ENCODE measurements at regions not wholly inside any gene's neighbourhood (a gene's known extent, or its start where the extent isn't known, plus 50 kb on each side); places are given as distances from the start of the nearest gene placed in this dataset.
"Not testable (repeated sequence)": the region's sequence is repeated elsewhere in the genome, so short reads cannot be mapped to it uniquely, and the experiment has no call there.

DNA sequence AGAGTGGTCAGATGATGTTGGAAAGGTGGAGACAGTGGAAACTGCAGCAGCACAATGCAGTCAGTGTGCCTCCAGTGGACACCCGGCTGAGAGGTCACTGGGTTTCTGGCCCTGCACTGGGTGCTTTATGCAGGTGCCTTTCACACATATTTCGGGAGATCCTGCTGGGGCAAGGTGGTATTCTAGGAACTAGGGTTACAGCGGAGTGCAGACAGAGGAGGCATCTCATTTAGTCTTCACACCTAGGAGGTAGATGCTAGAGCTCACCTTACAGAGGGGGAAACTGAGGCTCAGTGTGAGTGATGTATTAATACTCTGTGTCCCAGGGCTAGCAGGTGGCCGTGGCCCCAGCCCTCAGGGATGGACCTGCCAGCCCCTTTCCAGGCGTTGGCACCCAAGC lies 103.9 kb upstream of the KCTD7 start:
- ChIA-PET POLR2A (no interaction called here), CTCF (no interaction called here)
- no peak for DNase-seq (ENCODE audit: extremely low spot score)
- TF ChIP-seq, protein P1, sequence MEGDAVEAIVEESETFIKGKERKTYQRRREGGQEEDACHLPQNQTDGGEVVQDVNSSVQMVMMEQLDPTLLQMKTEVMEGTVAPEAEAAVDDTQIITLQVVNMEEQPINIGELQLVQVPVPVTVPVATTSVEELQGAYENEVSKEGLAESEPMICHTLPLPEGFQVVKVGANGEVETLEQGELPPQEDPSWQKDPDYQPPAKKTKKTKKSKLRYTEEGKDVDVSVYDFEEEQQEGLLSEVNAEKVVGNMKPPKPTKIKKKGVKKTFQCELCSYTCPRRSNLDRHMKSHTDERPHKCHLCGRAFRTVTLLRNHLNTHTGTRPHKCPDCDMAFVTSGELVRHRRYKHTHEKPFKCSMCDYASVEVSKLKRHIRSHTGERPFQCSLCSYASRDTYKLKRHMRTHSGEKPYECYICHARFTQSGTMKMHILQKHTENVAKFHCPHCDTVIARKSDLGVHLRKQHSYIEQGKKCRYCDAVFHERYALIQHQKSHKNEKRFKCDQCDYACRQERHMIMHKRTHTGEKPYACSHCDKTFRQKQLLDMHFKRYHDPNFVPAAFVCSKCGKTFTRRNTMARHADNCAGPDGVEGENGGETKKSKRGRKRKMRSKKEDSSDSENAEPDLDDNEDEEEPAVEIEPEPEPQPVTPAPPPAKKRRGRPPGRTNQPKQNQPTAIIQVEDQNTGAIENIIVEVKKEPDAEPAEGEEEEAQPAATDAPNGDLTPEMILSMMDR (IDR thresholded peaks at IDR 0.05; ENCODE audit: control extremely low read depth, extremely low read depth, low read depth, missing control alignments): no peak

DNA sequence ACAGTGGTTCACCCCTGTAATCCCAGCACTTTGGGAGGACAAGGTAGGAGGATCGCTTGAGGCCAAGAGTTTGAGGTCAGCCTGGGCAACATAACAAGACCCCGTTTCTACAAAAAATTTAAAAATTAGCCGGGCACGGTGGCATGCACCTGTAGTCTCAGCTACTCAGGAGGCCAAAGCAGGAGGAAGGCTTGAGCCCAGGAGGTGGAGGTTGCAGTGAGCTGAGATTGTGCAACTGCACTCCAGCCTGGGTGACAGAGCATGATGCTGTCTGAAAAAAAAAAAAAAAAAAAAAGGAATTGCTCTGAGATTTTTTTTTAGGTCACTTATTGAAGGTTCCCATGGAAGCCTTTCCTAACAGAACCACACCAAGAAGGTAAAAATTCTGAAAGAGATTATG lies 101.9 kb upstream of the KCTD7 start:
- POLR2A ChIA-PET, CTCF ChIA-PET: not testable (repeated sequence)

DNA sequence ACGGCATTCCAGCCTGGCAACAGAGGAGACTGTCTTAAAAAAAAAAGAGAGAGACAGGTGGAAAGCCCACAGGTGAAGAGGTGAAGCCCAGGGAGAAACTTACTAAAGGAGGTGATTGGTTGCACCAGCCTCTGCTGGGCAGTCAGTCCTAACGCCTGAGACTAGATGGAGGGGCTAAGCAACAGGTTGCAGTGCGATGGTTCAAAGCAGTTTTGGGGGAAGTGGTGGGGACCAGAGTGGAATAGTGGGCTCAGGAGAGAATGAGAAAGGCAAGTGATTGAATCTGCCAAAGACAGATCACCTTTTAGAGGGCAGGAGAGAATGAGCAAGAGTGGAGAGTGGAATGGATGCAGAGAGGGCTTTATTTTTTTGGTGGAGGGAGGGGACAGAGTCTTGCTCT lies 100.0 kb upstream of the KCTD7 start:
- POLR2A ChIA-PET: no interaction called here
- TF ChIP-seq, protein P1 (IDR thresholded peaks at IDR 0.05; ENCODE audit: control extremely low read depth, extremely low read depth, low read depth, missing control alignments): no peak
- CTCF ChIA-PET: no interaction called here
- DNase-seq (ENCODE audit: extremely low spot score): no peak

More for the DNA sequence above, 101.9 kb upstream of the KCTD7 start:
- not testable (repeated sequence) for DNase-seq (ENCODE audit: extremely low spot score)

DNA sequence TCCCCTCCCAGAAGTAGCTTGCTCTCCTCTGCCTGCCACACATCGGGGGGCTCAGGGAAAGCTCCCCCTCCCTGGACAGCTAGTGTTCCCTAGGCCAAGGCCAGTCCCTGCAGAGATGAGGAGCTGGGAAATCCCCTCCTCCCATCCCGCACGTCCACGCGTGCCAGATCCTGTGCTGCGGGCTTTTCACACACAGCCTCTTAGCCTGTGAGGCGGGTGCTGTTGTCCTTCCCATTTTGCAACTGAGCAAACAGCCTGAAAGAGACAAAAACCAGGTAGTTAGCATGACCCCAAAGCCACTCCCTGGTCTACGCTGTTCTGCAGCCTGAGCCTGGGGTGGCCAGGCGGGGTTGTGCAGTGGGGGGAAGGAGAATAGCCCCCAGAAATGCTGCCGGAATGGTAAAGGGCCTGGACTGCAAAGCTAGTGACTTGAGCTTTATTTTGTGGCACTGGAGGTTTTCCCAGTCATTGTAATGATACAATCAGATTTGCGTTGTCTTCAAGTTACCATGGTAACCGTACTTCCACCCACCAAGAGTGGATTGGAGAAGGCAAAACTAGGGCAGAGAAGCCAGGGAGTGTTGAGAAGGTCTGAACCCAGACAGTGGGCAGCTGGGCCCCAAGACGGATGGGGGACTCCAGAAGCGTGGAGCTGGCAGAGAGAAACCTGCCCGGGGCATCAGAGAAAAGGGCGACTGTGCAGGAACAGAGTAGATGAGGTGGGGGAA lies 98.6 kb upstream of the KCTD7 start:
- POLR2A ChIA-PET: no interaction called here
- TF ChIP-seq, protein P1 (IDR thresholded peaks at IDR 0.05; ENCODE audit: control extremely low read depth, extremely low read depth, low read depth, missing control alignments): no peak
- CTCF ChIA-PET: interaction anchor here (4.1 kb wide), 1 partner anchor 28 kb away, joined by 13 read pairs; no protein-coding TSS in a partner anchor
- DNase-seq (ENCODE audit: extremely low spot score): no peak

DNA sequence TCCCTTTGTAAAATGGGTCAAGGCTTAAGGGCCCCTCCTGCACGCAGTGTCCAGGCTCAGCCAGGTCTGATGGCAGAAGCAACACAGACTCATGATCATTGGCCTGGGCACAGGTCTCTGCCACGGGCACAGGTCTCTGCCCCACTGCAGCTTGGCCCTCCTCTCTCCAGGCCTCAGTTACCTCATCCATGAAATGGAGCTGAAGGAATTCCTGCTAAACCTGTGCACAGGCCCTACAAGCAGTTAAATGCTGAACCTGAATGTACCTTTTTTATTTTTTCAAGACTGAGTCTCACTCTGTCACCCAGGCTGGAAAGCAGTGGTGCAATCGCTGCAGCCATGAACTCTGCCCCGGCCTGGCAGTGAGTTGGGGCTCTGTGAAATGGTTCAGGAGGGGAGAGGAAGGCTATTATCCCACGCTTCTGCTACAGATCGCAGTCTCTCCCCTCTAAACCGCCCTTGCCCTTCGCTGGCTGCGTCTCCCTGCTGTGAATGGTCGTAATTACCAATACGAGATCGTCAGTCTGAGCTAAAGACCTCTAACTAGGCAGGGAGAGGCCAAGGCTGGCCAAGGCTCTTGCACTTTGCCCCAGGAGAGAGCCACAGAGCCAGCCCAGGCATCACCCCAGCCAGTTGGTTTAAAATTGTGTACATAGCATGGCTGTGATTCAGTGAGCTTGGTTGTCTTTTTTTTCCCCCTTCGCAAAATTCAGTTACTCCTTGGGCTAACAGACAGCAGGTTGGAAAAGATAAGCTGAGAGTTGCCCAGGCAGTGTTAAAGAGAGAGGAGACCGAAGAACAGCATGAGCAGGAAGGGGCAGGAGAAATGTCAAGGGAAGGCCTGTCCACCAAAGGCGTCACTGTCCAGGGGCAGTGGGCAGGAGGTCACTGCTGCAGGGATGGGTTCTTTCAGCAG lies 93.0 kb upstream of the KCTD7 start:
- ChIA-PET POLR2A (no interaction called here), CTCF (interaction anchor here (4.7 kb wide), 1 partner anchor 22 kb away, joined by 22 read pairs; no protein-coding TSS in a partner anchor)
- no peak for DNase-seq (ENCODE audit: extremely low spot score)
- TF ChIP-seq, protein P1 (IDR thresholded peaks at IDR 0.05; ENCODE audit: control extremely low read depth, extremely low read depth, low read depth, missing control alignments): no peak

DNA sequence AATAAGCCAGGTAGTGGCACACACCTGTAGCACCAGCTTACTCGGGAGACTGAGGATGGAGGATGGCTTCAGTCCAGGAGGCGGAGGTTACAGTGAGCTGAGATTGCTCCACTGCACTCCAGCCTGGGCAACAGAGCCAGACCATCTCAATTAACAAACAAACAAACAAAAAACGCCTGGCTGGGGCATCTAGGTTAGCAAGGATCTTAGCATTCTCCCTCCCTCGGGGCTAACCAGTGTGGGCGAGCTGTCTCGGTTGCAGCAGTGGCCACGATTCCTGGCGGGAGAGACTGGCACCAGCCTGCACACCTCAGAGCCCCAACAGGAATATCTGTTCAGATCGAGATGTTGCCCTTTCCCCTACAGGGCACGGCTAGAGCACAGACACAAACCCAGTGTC lies 91.3 kb upstream of the KCTD7 start:
- DNase-seq (ENCODE audit: extremely low spot score): no peak
- ChIA-PET POLR2A (no interaction called here), CTCF (interaction anchor here (4.7 kb wide), 1 partner anchor 20 kb away, joined by 22 read pairs; no protein-coding TSS in a partner anchor)
- TF ChIP-seq, protein P1 (IDR thresholded peaks at IDR 0.05; ENCODE audit: control extremely low read depth, extremely low read depth, low read depth, missing control alignments): no peak

DNA sequence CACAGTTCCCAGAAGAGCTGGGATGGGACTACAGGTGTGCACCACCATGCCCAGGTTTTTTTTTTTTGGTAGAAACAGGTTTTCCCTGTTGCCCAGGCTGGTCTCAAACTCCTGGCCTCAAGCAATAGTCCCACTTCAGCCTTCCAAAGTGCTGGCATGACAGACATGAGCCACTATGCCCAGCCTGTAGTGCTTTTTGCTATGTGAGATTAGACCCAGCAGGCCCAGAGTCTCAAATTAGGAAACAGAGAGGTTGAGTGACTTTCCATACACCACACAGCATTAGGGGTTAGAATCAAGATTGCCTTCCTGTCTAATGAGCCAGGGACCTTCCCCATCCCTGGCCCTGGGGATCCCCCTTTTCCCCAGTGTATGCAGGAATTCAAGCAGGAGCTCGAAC lies 90.8 kb upstream of the KCTD7 start:
- no peak for DNase-seq (ENCODE audit: extremely low spot score)
- CTCF ChIA-PET: interaction anchor here (4.7 kb wide), 1 partner anchor 20 kb away, joined by 22 read pairs; no protein-coding TSS in a partner anchor
- TF ChIP-seq, protein P1 (IDR thresholded peaks at IDR 0.05; ENCODE audit: control extremely low read depth, extremely low read depth, low read depth, missing control alignments): no peak
- POLR2A ChIA-PET: no interaction called here
